ENCODE measurements at regions not wholly inside any gene's neighbourhood (a gene's known extent, or its start where the extent isn't known, plus 50 kb on each side); places are given as distances from the start of the nearest gene placed in this dataset.

DNA sequence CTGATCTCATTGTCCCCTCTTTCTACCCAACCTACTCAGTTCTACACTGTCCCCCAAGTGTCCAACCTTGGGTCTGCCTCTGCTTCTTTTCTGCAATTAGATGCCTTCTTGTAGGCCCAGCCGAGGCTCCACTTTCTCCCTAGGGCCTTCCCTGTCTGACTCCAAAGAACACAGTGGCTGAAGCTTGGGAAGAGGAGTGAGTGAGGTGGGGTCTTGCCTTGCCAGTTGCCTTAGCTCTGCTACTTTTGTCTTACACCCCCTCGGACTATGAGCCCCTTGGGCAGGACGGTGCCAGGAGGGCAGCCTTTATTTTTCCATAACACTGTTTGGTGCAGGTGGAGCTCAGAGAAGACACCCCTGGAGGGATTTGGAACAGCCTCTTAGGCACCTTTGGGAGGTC is 345.1 kb downstream of the CYP26B1 start:
- no peak for DNase-seq (ENCODE audit: low read depth, low spot score)
- TF ChIP-seq, protein P1, sequence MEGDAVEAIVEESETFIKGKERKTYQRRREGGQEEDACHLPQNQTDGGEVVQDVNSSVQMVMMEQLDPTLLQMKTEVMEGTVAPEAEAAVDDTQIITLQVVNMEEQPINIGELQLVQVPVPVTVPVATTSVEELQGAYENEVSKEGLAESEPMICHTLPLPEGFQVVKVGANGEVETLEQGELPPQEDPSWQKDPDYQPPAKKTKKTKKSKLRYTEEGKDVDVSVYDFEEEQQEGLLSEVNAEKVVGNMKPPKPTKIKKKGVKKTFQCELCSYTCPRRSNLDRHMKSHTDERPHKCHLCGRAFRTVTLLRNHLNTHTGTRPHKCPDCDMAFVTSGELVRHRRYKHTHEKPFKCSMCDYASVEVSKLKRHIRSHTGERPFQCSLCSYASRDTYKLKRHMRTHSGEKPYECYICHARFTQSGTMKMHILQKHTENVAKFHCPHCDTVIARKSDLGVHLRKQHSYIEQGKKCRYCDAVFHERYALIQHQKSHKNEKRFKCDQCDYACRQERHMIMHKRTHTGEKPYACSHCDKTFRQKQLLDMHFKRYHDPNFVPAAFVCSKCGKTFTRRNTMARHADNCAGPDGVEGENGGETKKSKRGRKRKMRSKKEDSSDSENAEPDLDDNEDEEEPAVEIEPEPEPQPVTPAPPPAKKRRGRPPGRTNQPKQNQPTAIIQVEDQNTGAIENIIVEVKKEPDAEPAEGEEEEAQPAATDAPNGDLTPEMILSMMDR (IDR thresholded peaks at IDR 0.05; ENCODE audit: low read depth, low read length), result no peak
- in situ Hi-C loops (cut with HindIII; ENCODE audit: low sequenced_read_pairs), result no loop called here

DNA sequence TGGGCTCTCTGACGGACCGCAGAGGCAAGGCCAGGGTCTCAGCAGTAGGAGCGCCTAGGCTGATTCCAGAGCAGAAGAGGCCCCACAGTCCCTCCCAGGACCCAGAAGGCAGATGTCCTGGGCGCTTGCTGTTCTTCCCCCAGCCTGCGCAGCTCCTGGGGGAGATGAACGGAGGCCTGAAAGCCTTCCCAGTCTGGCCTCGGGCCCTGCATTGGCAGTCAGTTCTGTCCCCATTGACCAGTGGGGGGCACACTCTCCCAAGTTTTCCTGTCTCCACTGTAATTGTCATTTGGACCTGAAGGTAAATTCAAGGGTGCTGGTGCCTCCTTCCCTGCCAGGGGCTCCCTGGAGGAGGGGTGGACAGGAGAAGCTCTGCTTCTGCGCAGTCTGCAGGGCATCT is 345.7 kb downstream of the CYP26B1 start:
- no peak overlapping the region for H3K4me3 ChIP-seq (ENCODE audit: low read depth, low read length)
- peak; percentile 19 for DNase-seq (ENCODE audit: low read depth, low spot score)
- TF ChIP-seq, protein P1 (IDR thresholded peaks at IDR 0.05; ENCODE audit: low read depth, low read length), result peak; percentile 61
- in situ Hi-C loops (cut with HindIII; ENCODE audit: low sequenced_read_pairs), result no loop called here

More for the DNA sequence above, 345.1 kb downstream of the CYP26B1 start:
- H3K4me3 ChIP-seq (ENCODE audit: low read depth, low read length), result no peak overlapping the region

DNA sequence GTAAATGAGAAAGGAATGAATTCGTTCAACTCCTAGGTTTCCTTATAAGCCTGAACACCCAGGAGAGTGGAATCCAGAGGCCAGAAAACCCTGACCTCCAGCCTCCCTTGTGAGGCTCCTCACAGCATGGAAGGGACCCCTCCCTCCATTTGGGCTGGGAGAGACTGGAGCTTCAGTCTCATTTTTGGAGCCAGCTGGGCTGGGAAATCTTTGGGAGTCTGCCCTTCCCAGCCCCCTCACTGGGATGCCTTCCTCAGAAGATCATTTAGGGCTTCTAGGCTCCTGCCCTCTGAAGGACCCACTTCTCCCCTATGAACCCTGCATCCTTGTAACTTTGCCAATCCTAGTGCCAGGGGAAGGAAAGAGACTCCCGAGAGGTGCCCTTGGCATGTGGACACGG is 346.1 kb downstream of the CYP26B1 start:
- TF ChIP-seq, protein P1 (IDR thresholded peaks at IDR 0.05; ENCODE audit: low read depth, low read length), result no peak
- DNase-seq (ENCODE audit: low read depth, low spot score), result no peak
- H3K4me3 ChIP-seq (ENCODE audit: low read depth, low read length), result no peak overlapping the region
- in situ Hi-C loops (cut with HindIII; ENCODE audit: low sequenced_read_pairs), result no loop called here

DNA sequence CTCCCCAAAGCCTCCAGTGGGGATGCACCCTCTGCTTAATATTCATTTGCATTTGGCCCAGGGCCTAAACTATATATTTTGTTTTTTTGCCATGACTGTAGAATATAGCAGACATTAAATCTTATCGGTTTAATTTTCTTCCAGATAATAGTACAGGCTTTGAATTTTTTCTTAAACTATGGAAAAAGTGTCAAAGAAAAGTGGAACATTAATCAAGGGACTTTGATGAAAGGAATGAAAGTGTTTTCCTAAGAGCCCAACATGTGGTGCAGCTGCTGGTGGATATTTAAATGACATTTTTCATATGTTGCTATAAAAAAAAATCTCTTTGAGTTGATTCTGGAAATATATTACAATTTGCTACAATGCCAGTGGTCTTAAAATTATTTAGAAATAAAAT is 346.8 kb downstream of the CYP26B1 start:
- H3K4me3 ChIP-seq (ENCODE audit: low read depth, low read length), result no peak overlapping the region
- in situ Hi-C loops (cut with HindIII; ENCODE audit: low sequenced_read_pairs), result no loop called here
- no peak for DNase-seq (ENCODE audit: low read depth, low spot score)
- TF ChIP-seq, protein P1 (IDR thresholded peaks at IDR 0.05; ENCODE audit: low read depth, low read length), result no peak

DNA sequence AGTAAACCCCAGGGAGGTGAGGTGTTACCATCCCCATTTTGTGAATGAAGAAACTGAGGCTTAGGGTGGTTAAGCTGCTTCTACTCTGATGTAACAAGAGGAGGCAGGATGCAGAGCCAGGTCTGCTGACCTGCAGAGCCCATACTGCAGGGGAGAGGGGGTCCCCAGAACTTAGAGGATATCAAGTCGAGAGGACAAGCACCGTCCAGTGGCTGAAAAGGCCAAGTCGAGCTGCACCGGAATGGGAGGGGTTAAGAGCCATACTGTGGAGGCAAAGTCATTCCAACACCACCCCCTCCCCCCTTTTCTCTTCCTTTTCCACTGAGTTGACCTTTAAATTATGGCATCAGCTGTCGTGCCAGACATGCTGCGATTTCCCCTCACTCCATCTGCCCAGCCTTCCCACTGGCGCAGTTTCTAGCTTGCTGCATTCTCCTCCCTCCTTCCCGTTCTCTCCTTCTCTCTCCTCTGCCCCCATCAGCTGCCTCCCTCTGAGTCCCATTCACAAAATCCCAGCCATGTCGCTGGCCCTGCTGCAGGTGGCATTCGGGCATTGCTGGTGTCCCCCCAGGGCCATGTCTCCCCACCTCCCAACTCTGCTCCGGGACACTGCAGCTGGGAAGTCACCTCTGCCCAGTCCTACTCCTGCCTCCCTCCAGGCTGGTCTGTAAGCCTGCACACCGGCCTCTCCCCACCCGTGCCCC is 346.9 kb downstream of the DYSF start:
- in situ Hi-C loops (cut with HindIII; ENCODE audit: low sequenced_read_pairs), result no loop called here
- H3K4me3 ChIP-seq (ENCODE audit: low read depth, low read length), result no peak overlapping the region
- DNase-seq (ENCODE audit: low read depth, low spot score), result no peak
- TF ChIP-seq, protein P1 (IDR thresholded peaks at IDR 0.05; ENCODE audit: low read depth, low read length), result no peak

DNA sequence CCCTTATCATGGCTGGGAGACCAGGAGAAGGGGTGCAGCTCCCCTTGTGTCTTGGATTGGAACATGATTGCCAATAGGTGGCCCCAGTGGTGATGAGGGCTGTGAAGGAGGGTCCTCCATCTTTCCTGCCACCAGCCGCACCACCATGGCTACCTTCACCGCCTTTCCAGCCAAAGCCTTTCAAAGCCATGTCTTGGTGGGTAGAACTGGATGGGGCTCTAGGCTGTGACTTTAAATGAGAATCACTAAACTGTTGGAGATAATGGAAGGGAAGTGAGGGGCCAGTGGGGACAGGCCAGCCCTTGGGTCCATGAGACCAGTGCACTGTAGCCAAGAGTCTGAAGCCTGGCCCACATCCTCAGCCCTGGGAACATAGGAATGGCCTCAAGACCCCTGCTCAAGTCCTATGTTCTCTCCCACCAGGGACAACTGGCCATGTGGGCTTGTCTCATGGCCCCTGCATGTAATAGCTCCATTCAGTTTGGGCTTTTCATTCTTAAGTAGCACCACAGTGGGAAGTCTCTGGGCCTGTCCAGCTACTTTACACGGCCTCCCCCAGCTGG is 345.7 kb downstream of the DYSF start:
- no peak for DNase-seq (ENCODE audit: low read depth, low spot score)
- no peak overlapping the region for H3K4me3 ChIP-seq (ENCODE audit: low read depth, low read length)
- TF ChIP-seq, protein P1 (IDR thresholded peaks at IDR 0.05; ENCODE audit: low read depth, low read length), result no peak
- in situ Hi-C loops (cut with HindIII; ENCODE audit: low sequenced_read_pairs), result no loop called here
